NT2/D1 (cell line): ENCODE measurements at regions not wholly inside any gene's neighbourhood (a gene's known extent, or its start where the extent isn't known, plus 50 kb on each side); places are given as distances from the start of the nearest gene placed in this dataset.

ENCODE experiments used
- SUZ12 ChIP-seq: IDR thresholded peaks from 2 replicates; pipeline ENCODE4 v1.6.1; 2011; ENCODE audit not compliant: insufficient read length, insufficient read depth; ENCODE audit errors: extremely low read depth
- YY1 ChIP-seq: IDR thresholded peaks from 2 replicates; pipeline ENCODE4 v1.6.1; 2011; ENCODE audit not compliant: insufficient read length, insufficient read depth
- ZNF274 ChIP-seq: IDR thresholded peaks from 2 replicates; pipeline ENCODE4 v1.6.1; 2011; ENCODE audit warnings: mild to moderate bottlenecking, low read depth, low read length

DNA sequence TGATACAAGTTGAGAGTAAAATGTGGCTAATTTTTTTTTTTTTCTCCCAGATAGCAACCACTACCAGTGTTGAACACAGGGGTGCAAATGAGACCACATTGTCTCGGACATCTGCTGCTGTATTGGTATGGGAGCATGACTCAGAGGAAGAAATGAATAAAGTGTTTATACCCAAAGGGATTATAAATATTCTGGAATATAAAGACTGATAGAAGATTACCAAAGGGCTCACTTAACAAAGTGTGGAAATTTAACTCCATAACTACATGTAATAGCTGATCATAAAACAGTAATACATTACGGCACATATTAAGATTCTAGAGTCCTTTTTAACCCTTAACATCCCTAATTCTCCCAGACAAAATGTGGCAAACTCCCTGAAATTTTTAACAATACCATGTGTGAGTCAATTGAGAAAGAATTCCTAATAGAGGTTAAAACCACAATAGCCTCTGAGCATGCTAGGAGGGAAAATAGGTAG, 1023.0 kb upstream of the ACVR2A start:
- TF ChIP-seq SUZ12 (no peak), YY1 (no peak), ZNF274 (no peak)
